Tibial nerve (tissue), 4 donors: ENCODE measurements at regions not wholly inside any gene's neighbourhood (a gene's known extent, or its start where the extent isn't known, plus 50 kb on each side); places are given as distances from the start of the nearest gene placed in this dataset.

Source experiments
- CTCF ChIP-seq, 5 experiments: fragments of 200-600 bp in 3 of 5; fragments of 450-650 bp in 2 of 5; sonication (generic) in 3 of 5; IDR thresholded peaks; one replicate each; pipeline ENCODE4 v1.5.1; 2016 to 2019; ENCODE audit warnings: antibody characterized with exemption in 5 of 5, mild to moderate bottlenecking in 3 of 5, moderate library complexity in 2 of 5
- EP300 ChIP-seq, 2 donors: sonication (generic); formaldehyde crosslinking; IDR thresholded peaks; one replicate each; pipeline ENCODE4 v1.6.1; 2017; ENCODE audit warnings: antibody characterized with exemption in 2 of 2, mild to moderate bottlenecking in 1 of 2

DNA sequence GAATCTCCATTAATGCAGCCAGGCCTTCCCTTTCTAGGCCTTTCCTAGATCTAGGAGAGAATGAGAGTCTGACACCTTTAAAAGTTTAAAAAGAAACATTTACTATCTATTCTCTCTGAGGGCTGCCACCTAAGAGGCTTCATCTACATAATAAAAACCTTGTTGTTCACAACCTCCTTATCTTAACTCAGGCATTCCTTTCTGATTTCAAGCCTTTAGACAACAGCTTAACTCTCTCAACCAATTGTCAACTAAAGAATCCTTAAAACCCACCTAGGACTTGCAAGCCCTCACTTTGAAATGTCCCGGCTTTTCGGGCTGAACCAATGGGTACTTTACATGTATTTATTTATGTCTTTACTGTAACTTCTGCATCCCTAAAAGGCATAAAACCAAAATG is 64.3 kb upstream of the RET start:
- TF ChIP-seq CTCF (IDR thresholded peaks at IDR 0.05) (no peak), EP300 (IDR thresholded peaks at IDR 0.05) (no peak)
